ENCODE measurements at regions not wholly inside any gene's neighbourhood (a gene's known extent, or its start where the extent isn't known, plus 50 kb on each side); places are given as distances from the start of the nearest gene placed in this dataset.

GRCh38 chr4:57318703-57319102, 208.5 kb upstream of the IGFBP7 start:
- no peaks in the 10 kb centered on the region for H3K27me3 Mint-ChIP-seq (ENCODE audit: low read depth)
- H3K9me3 Mint-ChIP-seq = no peaks in the 10 kb centered on the region
- no peaks in the 10 kb centered on the region for H3K36me3 Mint-ChIP-seq (ENCODE audit: low read depth)
- no peak overlapping the region for H3K27ac Mint-ChIP-seq
- no peak for TF ChIP-seq CTCF (IDR thresholded peaks at IDR 0.05; ENCODE audit: unreplicated experiment in 3 of 3)
- H3K4me3 Mint-ChIP-seq = no peak overlapping the region
- peaks cover 19% of the 10 kb centered on the region for H3K4me1 Mint-ChIP-seq

DNA sequence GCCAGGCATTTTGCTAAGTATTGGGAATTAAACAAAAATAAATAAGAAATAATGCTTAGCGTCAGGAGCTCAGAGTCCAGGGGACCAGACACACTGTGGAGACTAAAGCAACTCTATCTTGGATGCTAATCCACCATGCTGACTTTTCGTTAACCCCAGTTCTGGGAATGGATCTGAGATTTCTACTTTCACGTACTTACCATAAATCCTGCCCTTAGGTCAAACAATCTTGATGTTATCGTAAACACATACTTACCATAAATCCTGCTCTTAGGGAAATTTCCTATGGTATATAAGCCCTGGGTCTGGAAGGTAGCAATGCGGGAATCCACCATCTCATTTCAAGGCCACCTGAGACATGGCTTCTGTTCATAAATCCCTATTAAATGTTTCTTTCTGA, 204.5 kb upstream of the IGFBP7 start:
- TF ChIP-seq CTCF (IDR thresholded peaks at IDR 0.05; ENCODE audit: unreplicated experiment in 3 of 3) = no peak
- Mint-ChIP-seq H3K27ac (no peak overlapping the region), H3K36me3 (ENCODE audit: low read depth) (no peaks in the 10 kb centered on the region), H3K4me1 (no peaks in the 10 kb centered on the region), H3K27me3 (ENCODE audit: low read depth) (no peaks in the 10 kb centered on the region), H3K9me3 (no peaks in the 10 kb centered on the region), H3K4me3 (no peak overlapping the region)

DNA sequence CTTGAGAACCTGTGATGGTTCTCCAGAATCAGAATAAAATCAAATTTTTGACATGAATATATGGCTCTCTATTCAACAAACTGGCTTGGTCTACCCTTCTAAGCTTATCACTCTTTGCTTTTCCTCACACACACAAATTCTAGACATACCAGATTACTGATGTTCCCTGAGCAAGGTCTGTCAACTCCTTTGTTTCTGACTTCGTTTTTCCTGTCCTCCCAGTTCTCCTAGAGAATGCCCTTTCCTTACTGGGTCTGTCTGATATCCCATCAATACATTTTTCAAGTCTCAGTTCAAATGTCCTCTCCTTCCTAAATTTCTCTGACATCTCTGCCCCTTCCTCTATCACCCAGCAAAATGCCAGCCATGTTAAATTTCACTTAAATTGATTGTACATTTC, 202.1 kb upstream of the IGFBP7 start:
- no peak overlapping the region for H3K27ac Mint-ChIP-seq

GRCh38 chr4:57309658-57310057, 199.5 kb upstream of the IGFBP7 start:
- no peak for TF ChIP-seq CTCF (IDR thresholded peaks at IDR 0.05; ENCODE audit: unreplicated experiment in 3 of 3)
- H3K27me3 Mint-ChIP-seq (ENCODE audit: low read depth) = no peaks in the 10 kb centered on the region
- H3K36me3 Mint-ChIP-seq (ENCODE audit: low read depth) = no peaks in the 10 kb centered on the region
- no peaks in the 10 kb centered on the region for H3K4me1 Mint-ChIP-seq
- no peak overlapping the region for H3K4me3 Mint-ChIP-seq
- no peak overlapping the region for H3K27ac Mint-ChIP-seq
- no peaks in the 10 kb centered on the region for H3K9me3 Mint-ChIP-seq

More for the DNA sequence above, 202.1 kb upstream of the IGFBP7 start:
- no peaks in the 10 kb centered on the region for H3K4me1 Mint-ChIP-seq
- no peaks in the 10 kb centered on the region for H3K27me3 Mint-ChIP-seq (ENCODE audit: low read depth)
- H3K4me3 Mint-ChIP-seq = no peak overlapping the region
- TF ChIP-seq CTCF (IDR thresholded peaks at IDR 0.05; ENCODE audit: unreplicated experiment in 3 of 3) = no peak
- H3K36me3 Mint-ChIP-seq (ENCODE audit: low read depth) = no peaks in the 10 kb centered on the region
- H3K9me3 Mint-ChIP-seq = no peaks in the 10 kb centered on the region

GRCh38 chr4:57308301-57308700, 198.1 kb upstream of the IGFBP7 start:
- no peak for TF ChIP-seq CTCF (IDR thresholded peaks at IDR 0.05; ENCODE audit: unreplicated experiment in 3 of 3)
- Mint-ChIP-seq H3K27ac (no peak overlapping the region), H3K27me3 (ENCODE audit: low read depth) (peaks cover 4% of the 10 kb centered on the region), H3K4me3 (no peak overlapping the region), H3K9me3 (peaks cover under 1% of the 10 kb centered on the region), H3K4me1 (no peaks in the 10 kb centered on the region), H3K36me3 (ENCODE audit: low read depth) (no peaks in the 10 kb centered on the region)

- no peaks in the 10 kb centered on the region for H3K4me1 Mint-ChIP-seq
- H3K9me3 Mint-ChIP-seq = peaks cover 10% of the 10 kb centered on the region
- no peak for TF ChIP-seq CTCF (IDR thresholded peaks at IDR 0.05; ENCODE audit: unreplicated experiment in 3 of 3)
These were observed 195.7 kb upstream of the IGFBP7 start for GRCh38 chr4:57305836-57306235.

More at GRCh38 chr4:57305836-57306235, 195.7 kb upstream of the IGFBP7 start:
- Mint-ChIP-seq H3K4me3 (no peak overlapping the region), H3K27me3 (ENCODE audit: low read depth) (peaks cover 7% of the 10 kb centered on the region), H3K36me3 (ENCODE audit: low read depth) (peaks cover 4% of the 10 kb centered on the region), H3K27ac (no peak overlapping the region)
